IMR-90 (cell line): ENCODE measurements at regions not wholly inside any gene's neighbourhood (a gene's known extent, or its start where the extent isn't known, plus 50 kb on each side); places are given as distances from the start of the nearest gene placed in this dataset.

Experiments
- ATAC-seq: fragments of 200-7000 bp; cut with Tn5 transposase; 2 replicates; pipeline ENCODE4 v1.9.1; 2020; ENCODE audit warnings: low read depth, mild to moderate bottlenecking, moderate library complexity
- BruUV-seq: library from RNA; stranded (reverse); fragments of 400-500 nt; replicated peaks from 2 replicates; lab custom pipeline; 2021; lab: Mats Ljungman, UMichigan
- CTCF ChIA-PET: fragments of 300-600 bp; formaldehyde crosslinking; extraction: SDS; loops from one replicate; lab custom pipeline; 2021; ENCODE audit warnings: antibody characterized with exemption; lab: Yijun Ruan, JAX
- POLR2A ChIA-PET: fragments of 300-600 bp; sonication (Branson Sonifier 250); formaldehyde crosslinking; loops from one replicate; lab custom pipeline; 2022; ENCODE audit warnings: antibody characterized with exemption; ENCODE audit not compliant: unreplicated experiment; lab: Charles Lee
- DNase-seq: peaks from one replicate; pipeline ENCODE4 v3.0.0; 2013
- H2AFZ ChIP-seq: replicated peaks from 2 replicates; pipeline ENCODE3; 2013; ENCODE audit warnings: low read length, mild to moderate bottlenecking; ENCODE audit not compliant: poor library complexity
- H2AK5ac ChIP-seq: 2 replicates; pipeline ENCODE4 v1.6.1; 2013; ENCODE audit warnings: low read depth, low read length, inconsistent platforms
- H2AK9ac ChIP-seq: replicated peaks from 2 replicates; pipeline ENCODE3; 2013; ENCODE audit warnings: mild to moderate bottlenecking, low read depth, low read length, moderate library complexity; ENCODE audit not compliant: poor library complexity
- H2BK120ac ChIP-seq: 2 replicates; pipeline ENCODE4 v1.6.1; 2013; ENCODE audit warnings: low read depth, low read length, inconsistent platforms
- H2BK15ac ChIP-seq: 3 replicates; pipeline ENCODE4 v1.6.1; 2013; ENCODE audit warnings: low read depth, low read length, inconsistent platforms
- H2BK20ac ChIP-seq: 2 replicates; pipeline ENCODE4 v1.6.1; 2013; ENCODE audit warnings: low read depth, mild to moderate bottlenecking, inconsistent platforms, low read length, moderate library complexity
- H2BK5ac ChIP-seq: 2 replicates; pipeline ENCODE4 v1.6.1; 2013; ENCODE audit warnings: mild to moderate bottlenecking, low read depth, low read length, inconsistent platforms; ENCODE audit not compliant: poor library complexity, severe bottlenecking
- H3K14ac ChIP-seq: replicated peaks from 2 replicates; pipeline ENCODE4 v1.6.1; 2013; ENCODE audit warnings: low read depth, low read length, inconsistent platforms
- H3K18ac ChIP-seq: 2 replicates; pipeline ENCODE4 v1.6.1; 2013; ENCODE audit warnings: low read depth, low read length, control low read depth
- H3K23ac ChIP-seq: 2 replicates; pipeline ENCODE4 v1.6.1; 2013; ENCODE audit warnings: low read depth, low read length, inconsistent platforms
- H3K27ac ChIP-seq: 2 replicates; pipeline ENCODE4 v1.5.1; 2013; ENCODE audit warnings: mild to moderate bottlenecking, control low read depth, low read length; ENCODE audit not compliant: insufficient read depth
- H3K27me3 ChIP-seq: 2 replicates; pipeline ENCODE4 v1.6.1; 2013; ENCODE audit warnings: low read length; ENCODE audit not compliant: control insufficient read depth, insufficient read depth
- H3K36me3 ChIP-seq: 2 replicates; pipeline ENCODE4 v1.6.1; 2013; ENCODE audit warnings: low read length, mixed read lengths; ENCODE audit not compliant: control insufficient read depth, insufficient read depth
- H3K4ac ChIP-seq: 2 replicates; pipeline ENCODE4 v1.6.1; 2013; ENCODE audit warnings: low read depth, low read length, inconsistent platforms
- H3K4me1 ChIP-seq: 2 replicates; pipeline ENCODE4 v1.6.1; 2013; ENCODE audit warnings: low read length, mixed read lengths; ENCODE audit not compliant: control insufficient read depth, insufficient read depth
- H3K4me2 ChIP-seq: 2 replicates; pipeline ENCODE4 v1.6.1; 2013; ENCODE audit warnings: low read depth, mild to moderate bottlenecking, control low read depth, low read length, moderate library complexity
- H3K4me3 ChIP-seq: 2 replicates; pipeline ENCODE4 v1.5.1; 2013; ENCODE audit warnings: low read depth, mild to moderate bottlenecking, control low read depth, low read length, moderate library complexity; ENCODE audit not compliant: insufficient read depth
- H3K56ac ChIP-seq: 2 replicates; pipeline ENCODE4 v1.6.1; 2013; ENCODE audit warnings: low read length, inconsistent platforms; ENCODE audit not compliant: insufficient read depth; ENCODE audit errors: extremely low read depth
- H3K79me1 ChIP-seq, 2 experiments: 2 replicates each; pipeline ENCODE4 v1.6.1; 2013; ENCODE audit warnings: low read length in 2 of 2, inconsistent platforms in 1 of 2, low read depth in 1 of 2
- H3K9ac ChIP-seq: 2 replicates; pipeline ENCODE4 v1.6.1; 2013; ENCODE audit warnings: low read depth, low read length, control low read depth
- H3K9me1 ChIP-seq: 2 replicates; pipeline ENCODE4 v1.6.1; 2013; ENCODE audit warnings: low read length, inconsistent platforms; ENCODE audit not compliant: insufficient read depth
- H3K9me3 ChIP-seq: 2 replicates; pipeline ENCODE4 v1.6.1; 2013; ENCODE audit warnings: low read length; ENCODE audit not compliant: control insufficient read depth, insufficient read depth
- H4K20me1 ChIP-seq: 2 replicates; pipeline ENCODE4 v1.6.1; 2013; ENCODE audit warnings: low read length, inconsistent platforms; ENCODE audit not compliant: insufficient read depth
- H4K5ac ChIP-seq: 2 replicates; pipeline ENCODE4 v1.6.1; 2013; ENCODE audit warnings: mild to moderate bottlenecking, low read depth, low read length, control low read depth
- H4K8ac ChIP-seq, 2 experiments: 2 replicates each; pipeline ENCODE4 v1.6.1; 2013; ENCODE audit warnings: low read depth in 2 of 2, low read length in 2 of 2, control low read depth in 1 of 2, inconsistent platforms in 1 of 2
- H4K91ac ChIP-seq: 2 replicates; pipeline ENCODE4 v1.6.1; 2013; ENCODE audit warnings: low read depth, low read length, inconsistent platforms; ENCODE audit not compliant: insufficient read depth
- CEBPB ChIP-seq: IDR thresholded peaks from 2 replicates; pipeline ENCODE4 v1.6.1; 2012; ENCODE audit warnings: low read depth, low read length, improper control_type of control experiment
- RCOR1 ChIP-seq: IDR thresholded peaks from 2 replicates; pipeline ENCODE4 v1.6.1; 2012; ENCODE audit warnings: mild to moderate bottlenecking, low read length, improper control_type of control experiment; ENCODE audit not compliant: insufficient replicate concordance
- WGBS, 2 experiments: methylation state at CpG; one replicate each; pipeline versions ENCODE4 v1.1.5 to v1.1.7; 2013; ENCODE audit warnings: missing lambda C conversion rate in 2 of 2; ENCODE audit not compliant: insufficient read length in 1 of 2; ENCODE audit errors: extremely low coverage in 2 of 2; 5-methylcytosine and 5-hydroxymethylcytosine counted together
- dilution Hi-C: fragments of 300-500 bp; cut with HindIII; formaldehyde crosslinking; loops from one replicate; pipeline ENCODE4 v1.14.3; 2018; ENCODE audit warnings: low sequenced_read_pairs; ENCODE audit not compliant: unreplicated experiment
- in situ Hi-C: fragments of 300-500 bp; cut with MboI; formaldehyde crosslinking; loops from 3 replicates; pipeline ENCODE4 v1.14.3; 2019; ENCODE audit warnings: low sequenced_read_pairs, inconsistent platforms, mixed read lengths
- intact Hi-C: fragments of 100-400 bp; cut with micrococcal nuclease; formaldehyde crosslinking; loops from 2 replicates; pipeline ENCODE4 v1.10.0; 2022

DNA sequence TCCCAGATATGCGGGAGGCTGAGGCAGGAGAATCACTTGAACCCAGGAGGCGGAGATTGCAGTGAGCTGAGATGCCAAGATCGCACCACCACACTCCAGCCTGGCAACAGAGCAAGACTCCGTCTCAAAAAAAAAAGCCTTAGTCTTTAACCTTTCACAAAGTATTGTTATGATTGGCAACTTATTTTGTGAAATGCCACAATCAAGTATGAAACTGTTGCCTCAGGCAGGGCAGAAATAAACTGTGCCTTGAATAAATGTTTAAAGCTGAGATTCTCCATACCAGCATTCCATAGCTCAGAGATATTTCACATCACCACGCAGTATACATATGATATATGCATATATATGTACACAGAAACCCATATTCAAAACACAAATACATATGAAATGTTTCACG, 120.1 kb upstream of the CCDC28A start:
- peaks cover 4% of the 10 kb centered on the region; the same call in 1 of the 2 replicates for H3K9me1 ChIP-seq
- WGBS, 2 experiments, result no CpG with 5 or more reads among the region's 6 CpGs

More for the DNA sequence above, 120.1 kb upstream of the CCDC28A start:
- POLR2A ChIA-PET, result no interaction called here
- Histone ChIP-seq H3K14ac (no peak overlapping the region), H3K4me3 (no peak overlapping the region), H3K4me1 (peaks cover 2% of the 10 kb centered on the region; the same call in 1 of the 2 replicates), H2AK5ac (no peak overlapping the region), H2AFZ (no peak overlapping the region), H4K20me1 (no peaks in the 10 kb centered on the region), H3K56ac (no peak overlapping the region), H3K23ac (no peak overlapping the region), H2BK15ac (no peak overlapping the region), H3K27ac (no peak overlapping the region), H3K9ac (no peak overlapping the region; the same call in 1 of the 2 replicates), H3K4ac (no peak overlapping the region), H3K9me3 (no peaks in the 10 kb centered on the region), H3K18ac (no peak overlapping the region), H3K27me3 (no peaks in the 10 kb centered on the region), H3K36me3 (no peaks in the 10 kb centered on the region), H3K4me2 (no peak overlapping the region), H4K5ac (no peak overlapping the region), H2BK120ac (no peak overlapping the region), H2BK5ac (no peak overlapping the region), H2BK20ac (no peak overlapping the region), H2AK9ac (no peak overlapping the region), H3K79me1 (peaks cover 14 to 35% of the 10 kb centered on the region in 2 experiments; a peak in 3 of 4 replicates), H4K8ac (no peak overlapping the region), H4K91ac (no peak overlapping the region)
- TF ChIP-seq RCOR1 (no peak), CEBPB (no peak)
- dilution Hi-C loops (no loop called here), intact Hi-C loops (no loop called here), in situ Hi-C loops (no loop called here)
- BruUV-seq, result no TSS peak
- DNase-seq, result no peak
- CTCF ChIA-PET, result interaction anchor here (1.1 kb wide), 1 partner anchor 11 kb away, joined by 3 read pairs; no protein-coding TSS in a partner anchor
- no peak; the same call in 1 of the 2 replicates for ATAC-seq
